GM19452 (cell line): ENCODE measurements at regions not wholly inside any gene's neighbourhood (a gene's known extent, or its start where the extent isn't known, plus 50 kb on each side); places are given as distances from the start of the nearest gene placed in this dataset.
"Not testable (repeated sequence)": the region's sequence is repeated elsewhere in the genome, so short reads cannot be mapped to it uniquely, and the experiment has no call there.

Experiments used
- ATAC-seq: cut with Tn5 transposase; IDR thresholded peaks from one replicate; pipeline ENCODE4 v1.9.1; 2021; ENCODE audit not compliant: unreplicated experiment

DNA sequence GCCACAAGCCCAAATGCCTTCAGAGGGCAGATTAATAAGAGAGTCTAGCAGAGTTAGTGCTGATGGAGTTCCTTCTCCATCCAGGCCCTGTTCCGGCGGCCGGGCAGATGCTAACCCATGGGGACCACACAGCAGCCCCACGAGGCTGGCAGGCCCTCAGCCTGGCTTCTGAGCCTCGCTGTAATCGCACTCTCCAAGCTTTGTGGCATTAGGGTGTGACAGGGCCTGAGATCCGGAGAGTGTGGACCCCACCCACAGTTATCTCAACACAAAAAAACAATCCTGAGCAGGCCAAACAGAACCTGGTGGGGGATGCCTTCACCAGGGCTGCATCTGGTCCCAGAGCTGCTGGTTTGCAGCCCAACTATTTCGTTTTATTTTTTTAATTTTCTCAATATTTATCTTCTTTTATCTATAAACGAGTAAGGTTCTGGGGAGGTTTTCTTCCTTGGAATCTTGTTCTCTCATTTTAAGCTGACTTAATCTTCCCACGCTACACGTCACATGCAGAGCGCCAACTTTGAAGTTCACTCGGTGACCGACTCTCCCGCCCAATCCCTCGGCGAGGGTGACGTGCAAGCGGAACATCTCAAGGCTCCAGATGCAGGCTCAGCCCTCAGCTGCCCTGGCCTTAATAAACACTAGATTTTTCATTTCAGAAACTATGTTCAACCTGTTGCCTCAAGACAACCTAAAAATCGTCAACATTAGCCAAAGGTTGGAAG is 372.4 kb downstream of the BCL2L11 start:
- ATAC-seq = peak; percentile 12

DNA sequence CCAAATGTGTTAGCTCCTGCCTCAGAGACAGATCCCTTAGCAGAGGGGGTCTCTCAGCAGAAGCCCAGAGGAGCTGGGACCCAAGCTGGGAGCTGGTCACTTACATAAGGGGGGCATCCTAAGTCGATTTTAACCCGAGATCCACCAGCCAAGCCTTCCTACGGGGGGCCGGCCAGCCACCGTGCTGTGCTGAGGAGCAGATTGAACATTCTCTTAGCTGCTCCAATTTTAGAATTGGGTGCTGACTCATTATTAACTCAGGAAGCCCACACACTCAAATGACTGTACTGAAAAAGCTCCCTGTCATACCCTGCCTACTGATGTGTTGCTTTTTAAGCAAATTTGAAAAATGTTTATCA is 373.0 kb downstream of the BCL2L11 start:
- peak; percentile 60 for ATAC-seq

DNA sequence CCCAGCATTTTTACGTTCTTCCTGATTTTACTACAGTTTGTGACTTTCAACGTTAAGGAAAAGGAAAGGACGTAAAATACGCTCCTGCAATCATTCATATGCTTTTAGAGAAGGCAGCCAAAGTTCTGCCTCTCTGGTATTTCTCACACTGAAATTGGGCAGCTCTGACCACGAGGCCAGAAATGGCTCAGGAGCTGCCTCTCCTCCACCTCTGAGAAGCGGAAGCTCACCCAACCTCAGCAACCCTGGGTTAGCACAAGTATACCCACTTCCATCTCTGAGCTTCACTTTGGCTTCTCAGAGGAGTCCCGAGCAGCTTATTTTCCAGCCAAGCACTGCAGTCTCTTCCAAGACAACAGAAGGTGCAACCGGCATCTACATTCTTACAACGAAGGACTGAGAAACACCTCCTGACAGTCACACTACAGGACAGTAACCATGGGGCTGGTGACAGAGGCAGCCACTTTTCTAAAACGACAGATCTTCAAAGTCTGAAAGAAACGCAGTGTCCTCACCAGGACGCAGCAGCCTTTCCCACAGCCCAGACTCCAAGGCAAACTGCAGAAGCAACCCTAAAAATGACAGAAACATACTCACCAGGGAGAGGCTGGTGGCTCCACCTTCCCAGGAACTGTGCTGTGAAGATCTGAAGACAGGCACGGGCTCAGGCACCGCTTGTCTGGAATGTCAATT is 373.7 kb downstream of the BCL2L11 start:
- ATAC-seq = peak; percentile 43

DNA sequence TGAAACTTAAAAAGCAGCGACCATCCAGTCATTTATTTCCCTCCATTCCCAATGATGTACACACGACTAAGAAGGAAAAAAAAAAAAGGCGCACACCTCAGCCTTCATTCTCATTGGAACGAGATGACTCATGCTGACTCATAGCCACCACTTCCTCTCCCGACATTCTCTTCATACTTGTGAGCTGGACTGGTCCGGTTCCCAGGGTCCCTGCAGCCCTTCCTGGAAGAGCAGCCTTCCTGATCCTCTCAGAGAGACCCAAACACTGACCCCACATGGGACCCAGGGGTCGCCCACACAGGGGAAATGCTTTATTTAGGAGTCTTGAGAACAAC is 374.2 kb downstream of the BCL2L11 start:
- peak; percentile 51 for ATAC-seq

DNA sequence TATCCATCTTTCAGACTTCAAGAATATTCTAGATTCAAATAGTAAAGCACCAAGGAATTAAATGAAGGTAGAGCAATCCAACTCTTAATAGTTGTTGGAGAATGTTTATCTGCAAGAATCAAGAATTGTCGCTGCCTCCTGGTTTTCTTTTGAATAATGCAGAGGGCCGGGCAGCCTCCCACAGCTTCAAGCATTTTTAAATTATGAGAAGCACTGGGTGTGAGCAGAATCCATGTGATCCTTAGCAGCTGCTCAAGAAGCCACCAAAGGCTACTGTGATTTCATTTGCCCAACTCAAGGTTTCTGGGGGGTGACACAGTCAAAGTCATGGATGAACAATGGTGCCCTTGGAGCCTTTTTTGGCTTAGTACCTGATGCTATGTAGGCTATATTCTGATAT is 374.9 kb downstream of the BCL2L11 start:
- ATAC-seq = not testable (repeated sequence)

DNA sequence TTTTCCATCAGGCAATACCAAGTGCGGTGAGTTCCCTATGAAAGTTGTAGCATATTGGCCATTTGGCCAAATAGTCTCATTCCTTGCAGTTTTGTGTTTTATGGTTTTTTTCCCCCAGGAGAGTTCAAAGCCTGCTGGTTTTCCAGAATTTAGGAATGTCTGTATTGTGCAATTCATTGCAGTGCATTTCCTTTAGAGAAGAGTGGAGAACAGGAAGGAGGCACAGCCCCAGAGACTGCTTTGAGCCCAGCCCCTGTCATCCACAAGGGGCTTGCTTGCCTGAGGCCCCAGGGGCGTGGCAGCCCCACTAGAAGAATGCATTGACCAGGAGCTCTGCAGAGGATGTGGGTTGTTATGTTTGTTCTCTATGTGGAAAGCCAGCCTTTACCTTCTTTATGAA is 375.5 kb downstream of the BCL2L11 start:
- ATAC-seq = not testable (repeated sequence)

DNA sequence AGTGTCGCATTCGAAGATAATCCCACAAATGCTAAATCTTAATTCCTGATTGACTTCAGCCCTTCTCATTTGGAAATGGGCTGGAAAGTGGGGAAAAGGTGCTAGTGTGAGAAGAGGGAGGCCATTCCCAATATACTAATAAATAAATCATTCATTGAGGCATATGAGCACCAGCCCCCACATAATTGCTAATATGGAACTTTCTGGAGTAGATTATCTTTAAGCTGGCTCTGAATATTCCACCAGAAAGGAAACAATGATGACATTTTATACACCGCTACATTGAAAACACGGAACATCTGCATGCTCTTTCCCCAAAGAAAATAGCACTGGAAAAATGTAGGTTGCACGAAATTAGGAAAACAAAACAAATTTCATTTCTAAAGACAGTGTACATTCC is 376.1 kb downstream of the BCL2L11 start:
- ATAC-seq = not testable (repeated sequence)

DNA sequence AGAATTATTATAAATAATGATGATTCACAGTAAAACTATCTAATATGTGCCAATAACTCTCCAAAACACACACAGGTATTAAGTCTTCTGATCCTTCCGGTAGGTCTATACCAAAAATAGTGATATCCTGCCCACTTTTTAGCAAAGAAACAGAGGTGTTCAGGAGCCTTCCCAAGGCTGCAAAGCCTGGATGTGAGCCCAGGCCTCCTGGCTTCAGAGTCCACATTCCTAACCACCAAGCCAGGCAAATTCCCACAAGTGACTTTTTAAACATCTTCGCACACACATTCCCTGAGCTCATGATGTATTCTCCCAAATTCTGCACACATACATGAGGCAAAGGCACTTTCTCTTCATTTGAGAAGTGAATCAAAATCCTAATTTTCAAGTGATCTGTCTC is 376.6 kb downstream of the BCL2L11 start:
- not testable (repeated sequence) for ATAC-seq

DNA sequence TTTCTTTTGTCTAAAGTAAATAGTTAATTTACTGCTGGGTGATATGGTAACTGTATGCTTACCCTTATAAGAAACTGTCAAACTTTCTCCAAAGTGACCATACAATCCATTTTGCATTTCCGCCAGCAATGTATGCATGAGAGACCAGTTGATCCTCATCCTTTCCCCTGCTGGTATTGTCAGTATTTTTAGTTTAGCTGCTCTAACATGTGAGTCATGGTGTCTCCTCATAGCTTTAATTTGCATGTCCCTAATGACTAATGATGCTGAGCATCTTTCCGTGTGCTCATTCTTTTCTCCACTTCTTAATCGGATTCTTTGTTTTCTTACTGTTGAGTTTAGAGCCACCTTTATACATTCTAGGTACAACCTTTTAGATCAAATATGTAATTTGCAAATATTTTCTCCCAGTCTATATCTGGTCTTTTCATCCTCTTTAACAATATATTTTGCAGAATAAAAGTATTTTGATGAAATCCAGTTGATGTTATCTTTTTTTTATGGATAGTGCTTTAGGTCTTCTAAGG is 379.9 kb downstream of the BCL2L11 start:
- not testable (repeated sequence) for ATAC-seq

DNA sequence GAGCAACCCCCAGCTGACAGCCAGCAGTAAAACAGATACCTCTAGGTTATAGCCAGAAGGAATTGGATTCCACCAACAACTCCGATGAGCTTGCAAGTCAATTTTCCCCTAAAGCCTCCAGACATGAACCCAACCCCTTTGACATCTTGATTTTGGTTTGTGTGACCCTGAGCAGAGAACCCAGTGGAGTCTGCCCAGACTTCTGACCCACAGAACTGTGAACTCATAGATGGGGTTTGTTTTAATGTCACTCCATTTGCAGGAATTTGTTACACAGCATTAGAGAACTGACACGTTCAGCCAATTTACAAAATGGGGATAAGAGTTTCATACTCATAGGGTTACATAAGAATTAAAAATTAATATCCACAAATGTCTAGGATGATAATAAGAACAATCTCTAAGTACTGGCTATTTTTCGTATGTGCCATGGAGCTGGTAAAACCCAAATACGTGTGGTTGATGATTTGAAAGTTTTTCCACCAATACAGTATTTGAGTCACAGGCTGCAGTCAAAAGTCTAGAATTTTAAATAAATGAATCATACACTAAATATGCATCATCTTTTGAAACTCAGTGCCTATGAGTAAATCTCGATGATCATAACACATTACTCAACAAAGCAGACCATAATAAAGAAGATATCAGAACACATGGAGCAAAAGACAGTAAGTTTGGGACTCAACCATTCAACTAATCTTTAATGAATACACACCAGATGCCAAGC is 380.0 kb downstream of the ANAPC1 start:
- ATAC-seq = not testable (repeated sequence)

DNA sequence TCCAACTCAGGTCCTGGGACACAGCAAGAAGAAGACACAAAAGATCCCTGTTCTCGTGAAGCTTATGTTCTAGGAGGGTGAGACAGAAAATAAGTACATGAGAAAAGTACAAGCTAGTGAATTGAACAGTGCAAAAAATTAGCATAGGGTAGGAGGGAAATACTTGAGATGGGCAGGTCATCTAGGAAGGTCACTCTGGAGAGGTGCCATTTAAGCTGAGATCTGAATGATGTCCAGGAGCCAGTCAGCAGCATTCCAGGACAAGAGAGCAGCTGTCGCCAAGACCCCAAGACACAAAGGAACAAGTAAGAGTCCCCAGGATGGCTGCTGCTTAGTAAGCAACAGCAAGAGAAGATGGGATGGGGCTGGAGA is 379.4 kb downstream of the ANAPC1 start:
- ATAC-seq = not testable (repeated sequence)

DNA sequence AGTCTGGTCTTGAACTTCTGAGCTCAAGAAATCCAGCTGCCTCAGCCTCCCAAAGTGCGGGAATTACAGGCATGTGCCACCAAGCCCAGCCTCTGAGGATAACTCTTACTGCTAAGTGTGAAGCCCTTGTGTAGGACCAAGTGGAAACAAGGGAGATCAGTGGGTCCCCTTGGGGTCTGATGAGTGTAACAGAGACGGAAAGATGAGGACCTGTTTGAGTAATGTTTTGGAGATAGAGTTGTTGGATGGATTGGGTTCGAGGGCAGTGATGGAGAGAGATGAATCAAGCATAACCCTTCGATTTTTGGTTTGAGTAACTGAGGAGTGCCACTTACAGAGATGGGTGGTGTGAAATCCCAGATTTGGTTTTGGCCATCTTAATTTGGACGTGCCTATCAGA is 378.7 kb downstream of the ANAPC1 start:
- ATAC-seq = not testable (repeated sequence)

DNA sequence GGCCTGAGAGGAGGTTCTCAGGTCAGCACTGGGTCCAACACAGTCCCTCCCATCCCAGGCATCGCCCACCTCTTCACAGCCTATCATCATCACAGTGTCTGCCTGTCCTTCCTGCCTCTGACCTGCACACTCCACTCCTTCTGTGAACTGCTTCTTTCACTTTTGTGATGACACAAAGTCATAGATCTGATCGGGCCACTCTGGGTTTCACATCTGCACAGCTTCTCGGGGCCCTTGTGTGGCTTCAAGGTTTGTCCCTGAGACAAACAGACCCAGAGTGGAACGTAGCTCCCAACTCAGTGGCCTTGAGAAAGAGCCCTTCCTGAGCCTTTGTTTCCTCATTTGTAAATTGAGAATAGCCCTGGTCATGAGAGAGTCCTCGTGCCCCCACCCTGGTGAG is 377.1 kb downstream of the ANAPC1 start:
- peak; percentile 97 for ATAC-seq

DNA sequence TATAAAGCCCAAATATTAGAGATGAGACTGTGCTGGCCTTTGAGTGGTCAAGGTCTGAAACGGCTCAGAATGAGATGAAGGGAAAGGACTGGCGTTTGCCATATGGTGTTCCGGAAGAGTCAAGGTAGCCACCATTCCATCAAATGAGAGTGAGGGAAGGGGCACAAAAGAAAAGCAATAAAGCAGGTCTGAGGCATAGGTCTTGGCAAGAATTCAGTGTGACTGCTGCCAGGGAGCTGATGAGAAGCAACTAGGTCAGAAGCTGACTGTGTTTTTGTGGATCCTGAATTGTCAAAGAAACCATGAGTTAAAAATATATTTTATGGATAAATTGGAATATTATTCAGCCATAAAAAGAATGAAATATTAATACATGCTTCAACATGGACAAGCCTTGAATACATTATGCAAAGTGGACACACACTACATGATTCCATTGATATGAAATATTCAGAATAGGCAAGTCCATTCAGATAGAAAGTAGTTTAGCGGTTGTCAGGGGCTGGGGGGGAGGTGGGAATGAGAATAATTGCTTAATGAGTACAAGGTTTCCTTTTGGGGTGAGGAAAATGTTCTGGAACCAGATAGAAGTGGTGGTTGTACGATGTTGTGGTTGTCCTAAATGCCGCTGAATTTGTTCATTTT is 374.6 kb downstream of the ANAPC1 start:
- not testable (repeated sequence) for ATAC-seq

DNA sequence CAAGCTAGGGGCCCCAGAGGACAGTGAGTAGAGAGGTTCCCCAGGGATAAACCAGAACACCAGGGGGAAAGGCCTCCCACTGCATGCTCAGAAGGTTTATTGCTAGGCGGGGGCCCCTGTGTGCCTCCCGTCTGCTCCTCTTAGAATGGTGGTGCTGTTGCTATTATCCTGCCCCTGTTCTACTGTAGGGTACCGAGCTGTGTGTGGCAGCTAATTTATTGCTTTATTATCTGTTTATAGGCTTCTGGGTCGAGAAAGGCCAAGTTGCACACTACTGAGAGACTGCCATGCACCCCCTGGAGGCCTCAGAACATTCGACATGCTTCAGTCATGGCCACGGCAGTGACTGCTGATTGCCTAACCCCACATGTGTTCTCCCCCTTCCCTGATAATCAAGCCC is 373.6 kb downstream of the ANAPC1 start:
- ATAC-seq = not testable (repeated sequence)

DNA sequence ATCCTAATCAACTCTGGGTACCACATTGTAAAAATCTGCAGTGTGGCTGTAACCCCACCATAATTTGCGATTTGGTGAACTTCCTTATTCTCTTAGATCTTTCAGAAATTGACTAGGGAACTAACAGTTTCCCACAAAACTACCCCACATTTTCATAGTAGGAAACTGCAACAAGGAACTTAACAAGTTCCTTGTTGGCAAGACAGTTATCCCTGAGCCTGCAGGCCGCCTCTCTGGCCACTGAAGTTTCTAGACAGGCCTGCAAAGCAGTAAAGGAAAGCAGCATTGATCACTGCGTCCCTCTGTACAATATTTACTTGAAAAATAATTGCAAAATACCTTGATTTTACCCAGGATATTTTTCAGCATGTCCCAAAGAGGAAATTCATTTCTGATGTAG is 372.9 kb downstream of the ANAPC1 start:
- not testable (repeated sequence) for ATAC-seq

DNA sequence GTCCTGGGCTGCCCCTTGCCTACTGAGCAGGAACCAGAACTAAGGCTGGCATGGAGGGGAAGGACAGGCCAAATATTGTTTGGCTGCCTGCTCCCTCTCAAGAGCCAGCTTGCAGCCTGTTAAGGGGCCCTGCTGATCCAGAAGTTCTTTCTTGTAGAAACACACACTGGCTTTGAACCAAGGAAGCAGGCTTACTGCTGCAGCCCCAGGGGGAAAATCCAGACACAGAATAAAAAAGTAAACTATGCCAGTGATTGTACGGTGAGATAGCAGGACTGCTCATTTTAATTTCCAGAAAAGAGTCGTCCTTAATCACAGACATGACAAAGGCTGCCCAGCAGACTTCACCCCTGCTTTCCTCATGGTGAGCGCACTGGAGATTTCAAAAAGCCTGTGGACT is 371.6 kb downstream of the ANAPC1 start:
- ATAC-seq = not testable (repeated sequence)

DNA sequence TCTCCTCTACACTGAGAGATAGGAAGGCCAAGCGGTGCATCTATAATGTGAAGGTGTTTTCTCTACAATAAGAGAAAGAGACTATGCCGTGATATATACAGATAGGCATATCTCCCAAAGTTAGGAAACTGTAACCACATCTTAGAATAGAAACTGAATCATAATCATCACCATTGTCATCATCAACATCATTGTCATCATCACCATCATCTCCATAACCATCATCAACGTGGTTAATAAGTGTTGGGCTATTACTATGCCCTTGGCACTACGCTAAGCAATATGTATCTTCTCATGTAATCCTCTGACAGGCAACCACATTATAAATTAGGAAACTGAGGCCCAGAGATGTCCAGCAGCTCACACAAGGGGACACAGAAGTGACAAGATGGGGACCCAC is 369.9 kb downstream of the ANAPC1 start:
- ATAC-seq = not testable (repeated sequence)

DNA sequence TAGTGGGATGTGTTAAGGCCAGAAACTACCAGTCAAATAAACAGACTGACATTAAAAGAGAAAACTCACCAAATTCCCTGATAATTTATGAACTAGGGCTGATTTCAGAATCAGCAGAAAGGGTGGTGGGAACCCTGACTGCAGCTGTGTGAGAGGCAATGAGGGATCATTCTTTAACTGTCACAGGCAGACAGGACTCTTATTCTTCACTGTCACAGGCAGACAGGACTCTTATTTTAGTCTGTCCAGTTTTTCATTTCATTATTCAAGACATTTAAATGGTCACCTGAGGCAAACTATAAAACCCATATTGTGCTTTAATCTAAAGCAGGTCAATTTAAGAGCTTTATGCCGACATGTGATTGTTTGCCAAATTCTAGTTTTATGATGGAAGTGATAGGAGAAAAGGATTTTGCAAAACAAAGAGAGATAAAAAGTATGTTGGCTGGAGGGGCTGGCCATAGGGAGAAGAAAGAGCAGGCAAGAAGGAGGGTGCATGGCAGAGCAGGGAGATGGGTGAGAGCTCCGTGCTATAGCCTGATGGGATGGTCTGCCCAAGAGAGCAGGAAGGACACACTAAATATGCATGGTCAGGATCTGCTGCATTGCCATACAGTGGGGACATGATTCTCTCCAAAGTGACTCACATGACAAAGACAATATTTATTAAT is 366.8 kb downstream of the ANAPC1 start:
- ATAC-seq = not testable (repeated sequence)

DNA sequence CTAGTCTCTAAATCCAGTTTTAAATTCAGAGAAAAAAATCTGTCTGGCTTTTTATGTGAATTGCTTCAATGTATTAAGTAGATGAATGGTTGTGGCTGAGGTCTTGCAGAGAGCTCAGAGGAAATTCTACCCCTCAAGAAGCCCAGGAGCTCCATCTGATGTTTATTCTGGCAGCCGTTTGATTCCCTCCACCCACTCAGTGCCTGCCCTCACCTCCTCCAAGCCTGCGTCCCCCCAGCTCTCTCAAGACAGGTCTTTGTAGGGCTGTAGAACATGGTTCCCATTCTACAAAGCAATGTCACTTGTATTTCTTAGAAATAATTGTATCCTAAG is 366.3 kb downstream of the ANAPC1 start:
- ATAC-seq = not testable (repeated sequence)

DNA sequence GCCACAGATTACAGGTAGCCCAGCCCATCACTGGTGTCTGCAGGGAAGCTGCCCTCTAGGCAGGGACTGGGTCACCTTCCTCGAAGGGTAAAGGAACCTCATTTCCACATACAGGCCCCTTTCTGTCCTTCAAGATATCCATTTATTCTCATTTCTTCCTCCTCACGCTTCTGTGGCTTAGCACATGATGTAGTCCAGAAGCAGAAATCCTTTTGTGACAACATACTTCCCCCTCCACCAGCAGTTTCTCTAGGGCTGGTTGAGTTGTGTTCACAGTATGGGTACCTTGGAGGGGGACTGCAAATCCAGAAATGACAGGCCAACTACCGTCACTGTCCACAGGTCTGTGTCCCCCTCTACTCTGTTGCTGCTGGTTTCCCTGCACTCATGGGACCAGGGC is 364.9 kb downstream of the ANAPC1 start:
- no peak for ATAC-seq
